Karpas-422 (cell line): ENCODE measurements at regions not wholly inside any gene's neighbourhood (a gene's known extent, or its start where the extent isn't known, plus 50 kb on each side); places are given as distances from the start of the nearest gene placed in this dataset.

ENCODE experiments used
- DNase-seq: peaks from one replicate; pipeline ENCODE4 v3.0.0-alpha.2; 2015
- H2AFZ ChIP-seq: fragments of 200-600 bp; sonication (generic); 2 replicates; pipeline ENCODE4 v1.6.1; 2014; ENCODE audit warnings: antibody characterized with exemption, low read length, mixed read lengths
- H3K27ac ChIP-seq: fragments of 200-600 bp; sonication (generic); 2 replicates; pipeline ENCODE4 v1.5.1; 2014; ENCODE audit warnings: mild to moderate bottlenecking, low read length, moderate library complexity
- H3K27me3 ChIP-seq: fragments of 200-600 bp; sonication (generic); 2 replicates; pipeline ENCODE4 v1.6.1; 2014; ENCODE audit warnings: low read length, mixed read lengths
- H3K36me3 ChIP-seq: fragments of 200-600 bp; sonication (generic); 2 replicates; pipeline ENCODE4 v1.6.1; 2014; ENCODE audit warnings: low read length, mixed read lengths; ENCODE audit not compliant: insufficient read depth
- H3K4me1 ChIP-seq: fragments of 200-600 bp; sonication (generic); 2 replicates; pipeline ENCODE4 v1.6.1; 2014; ENCODE audit warnings: mild to moderate bottlenecking, low read length, mixed read lengths
- H3K4me2 ChIP-seq: fragments of 200-600 bp; sonication (generic); 2 replicates; pipeline ENCODE4 v1.6.1; 2014; ENCODE audit warnings: low read length, low read depth, mild to moderate bottlenecking; ENCODE audit not compliant: poor library complexity, severe bottlenecking
- H3K4me3 ChIP-seq: fragments of 200-600 bp; sonication (generic); 2 replicates; pipeline ENCODE4 v1.5.1; 2014; ENCODE audit warnings: mild to moderate bottlenecking, antibody characterized with exemption, low read length, mixed read lengths
- H3K79me2 ChIP-seq: fragments of 200-600 bp; sonication (generic); 2 replicates; pipeline ENCODE4 v1.6.1; 2014; ENCODE audit warnings: mild to moderate bottlenecking, low read length, mixed read lengths
- H3K9ac ChIP-seq: fragments of 200-600 bp; sonication (generic); 2 replicates; pipeline ENCODE4 v1.6.0; 2014; ENCODE audit warnings: low read length
- H3K9me2 ChIP-seq: fragments of 200-600 bp; sonication (generic), shearing (Covaris generic); replicated peaks from 2 replicates; pipeline ENCODE4 v1.6.0; 2014; ENCODE audit warnings: mild to moderate bottlenecking, low read length, moderate library complexity; ENCODE audit not compliant: insufficient read depth
- H3K9me3 ChIP-seq: fragments of 300-700, 200-600 bp; sonication (generic); 2 replicates; pipeline ENCODE4 v1.6.1; 2014; ENCODE audit warnings: low read length, mixed read lengths
- H4K20me1 ChIP-seq: fragments of 200-600 bp; sonication (generic); 2 replicates; pipeline ENCODE4 v1.6.1; 2014; ENCODE audit warnings: mild to moderate bottlenecking, antibody characterized with exemption, low read length, low read depth; ENCODE audit not compliant: insufficient read depth

- H3K4me1 ChIP-seq, result no peaks in the 10 kb centered on the region
- H3K27ac ChIP-seq, result no peak overlapping the region
- no peak overlapping the region for H3K4me3 ChIP-seq
- no peaks in the 10 kb centered on the region for H3K9me3 ChIP-seq
- no peaks in the 10 kb centered on the region for H3K27me3 ChIP-seq
- H3K4me2 ChIP-seq, result no peak overlapping the region
- no peaks in the 10 kb centered on the region for H3K79me2 ChIP-seq
- H3K9ac ChIP-seq, result no peak overlapping the region
- no peaks in the 10 kb centered on the region for H3K9me2 ChIP-seq
- H4K20me1 ChIP-seq, result no peaks in the 10 kb centered on the region
- H3K36me3 ChIP-seq, result no peaks in the 10 kb centered on the region
- no peak overlapping the region for H2AFZ ChIP-seq
- DNase-seq, result no peak
Observed at GRCh38 chr15:48052946-48053345, 67.8 kb upstream of the SLC24A5 start.

DNA sequence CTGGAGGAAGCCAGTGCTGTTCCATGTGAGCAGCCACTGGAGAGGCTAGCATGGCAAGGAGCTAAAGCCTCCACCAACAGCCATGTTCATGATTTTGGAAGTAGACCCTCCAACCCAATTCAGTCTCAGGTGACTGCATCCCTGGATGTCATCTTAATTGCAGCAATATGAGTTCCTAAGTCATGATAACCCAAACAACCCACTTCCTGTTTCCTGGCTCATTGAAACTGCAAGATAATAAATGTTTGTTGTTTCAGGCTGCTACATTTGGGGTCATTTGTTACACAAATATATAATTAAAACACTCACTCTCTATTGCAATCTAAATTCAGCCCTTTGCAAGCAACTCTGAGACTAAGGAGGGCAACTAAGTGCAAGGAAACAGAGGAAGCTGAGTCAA, 62.4 kb upstream of the SLC24A5 start:
- H3K4me2 ChIP-seq, result no peak overlapping the region
- H3K27me3 ChIP-seq, result 0 out of 2 replicates have a peak, but pooled peaks cover 2% of the 10 kb centered on the region
- H3K9me2 ChIP-seq, result no peaks in the 10 kb centered on the region
- no peaks in the 10 kb centered on the region for H4K20me1 ChIP-seq
- no peaks in the 10 kb centered on the region for H3K9me3 ChIP-seq
- H3K4me1 ChIP-seq, result no peaks in the 10 kb centered on the region
- no peak overlapping the region for H3K9ac ChIP-seq
- H2AFZ ChIP-seq, result no peak overlapping the region
- H3K27ac ChIP-seq, result no peak overlapping the region
- no peaks in the 10 kb centered on the region for H3K79me2 ChIP-seq
- H3K4me3 ChIP-seq, result no peak overlapping the region
- DNase-seq, result no peak
- no peaks in the 10 kb centered on the region for H3K36me3 ChIP-seq

DNA sequence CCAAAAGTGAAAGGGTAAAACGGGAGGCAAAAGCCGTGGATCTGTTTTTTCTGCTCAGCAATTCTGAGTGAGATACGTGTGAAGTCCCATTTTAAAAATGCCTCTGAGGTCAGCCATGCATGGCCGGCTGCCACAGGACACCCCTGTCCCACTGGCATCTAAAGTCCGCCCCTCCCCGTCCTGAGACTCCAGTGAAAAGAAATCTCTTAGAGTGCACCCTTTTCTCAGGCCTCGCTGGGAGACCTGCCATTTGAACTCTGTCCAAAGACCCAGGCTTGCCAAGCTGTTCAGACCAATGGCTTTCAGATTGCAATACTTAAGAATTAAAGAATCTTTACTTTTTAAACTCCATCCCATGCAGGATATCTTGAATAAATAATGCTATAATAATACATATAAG, 61.0 kb upstream of the SLC24A5 start:
- Histone ChIP-seq H3K4me3 (no peak overlapping the region), H3K9ac (no peak overlapping the region)

DNA sequence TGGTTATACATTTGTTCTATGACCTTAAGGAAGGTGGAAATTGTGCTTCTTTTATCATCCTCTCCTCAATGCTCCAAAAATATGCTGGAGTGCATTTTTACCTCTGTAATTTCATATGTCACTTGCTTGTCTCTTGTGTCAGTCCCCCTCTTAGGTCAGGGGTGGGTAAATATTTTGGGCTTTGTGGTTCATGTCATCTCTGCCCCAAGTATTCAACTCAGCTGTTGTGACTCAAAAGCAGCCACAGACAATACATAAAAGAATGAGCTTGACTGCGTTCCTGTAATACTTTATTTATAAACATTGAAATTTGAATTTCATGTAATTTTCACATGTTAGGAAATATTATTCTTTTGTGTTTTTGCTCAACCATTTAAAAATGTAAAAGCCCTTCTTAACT, 60.4 kb upstream of the SLC24A5 start:
- no peak overlapping the region for H2AFZ ChIP-seq
- no peak overlapping the region for H3K9ac ChIP-seq
- no peaks in the 10 kb centered on the region for H3K79me2 ChIP-seq
- H3K27me3 ChIP-seq, result 0 out of 2 replicates have a peak, but pooled peaks cover 3% of the 10 kb centered on the region
- H3K4me3 ChIP-seq, result no peak overlapping the region
- H3K27ac ChIP-seq, result no peak overlapping the region
- no peaks in the 10 kb centered on the region for H3K4me1 ChIP-seq
- H4K20me1 ChIP-seq, result no peaks in the 10 kb centered on the region
- H3K4me2 ChIP-seq, result no peak overlapping the region
- H3K36me3 ChIP-seq, result no peaks in the 10 kb centered on the region
- no peaks in the 10 kb centered on the region for H3K9me3 ChIP-seq
- DNase-seq, result no peak
- H3K9me2 ChIP-seq, result no peaks in the 10 kb centered on the region

More for the DNA sequence above, 61.0 kb upstream of the SLC24A5 start:
- no peaks in the 10 kb centered on the region for H3K36me3 ChIP-seq
- no peak overlapping the region for H3K4me2 ChIP-seq
- H2AFZ ChIP-seq, result no peak overlapping the region
- no peaks in the 10 kb centered on the region for H3K9me3 ChIP-seq
- DNase-seq, result no peak
- H3K79me2 ChIP-seq, result no peaks in the 10 kb centered on the region
- no peaks in the 10 kb centered on the region for H4K20me1 ChIP-seq
- H3K4me1 ChIP-seq, result no peaks in the 10 kb centered on the region
- no peak overlapping the region for H3K27ac ChIP-seq
- H3K9me2 ChIP-seq, result no peaks in the 10 kb centered on the region
- 0 out of 2 replicates have a peak, but pooled peaks cover 3% of the 10 kb centered on the region for H3K27me3 ChIP-seq

GRCh38 chr15:48061605-48062004, 59.2 kb upstream of the SLC24A5 start:
- no peak overlapping the region for H3K4me3 ChIP-seq
- no peak for DNase-seq
- no peak overlapping the region for H3K9ac ChIP-seq
- no peak overlapping the region for H2AFZ ChIP-seq
- H3K4me2 ChIP-seq, result no peak overlapping the region
- no peaks in the 10 kb centered on the region for H3K9me2 ChIP-seq
- no peaks in the 10 kb centered on the region for H3K4me1 ChIP-seq
- no peaks in the 10 kb centered on the region for H3K9me3 ChIP-seq
- no peak overlapping the region for H3K27ac ChIP-seq
- no peaks in the 10 kb centered on the region for H3K36me3 ChIP-seq
- H3K27me3 ChIP-seq, result 0 out of 2 replicates have a peak, but pooled peaks cover 3% of the 10 kb centered on the region
- no peaks in the 10 kb centered on the region for H3K79me2 ChIP-seq
- H4K20me1 ChIP-seq, result no peaks in the 10 kb centered on the region

- H3K27ac ChIP-seq, result no peak overlapping the region
- no peaks in the 10 kb centered on the region for H3K9me3 ChIP-seq
- 0 out of 2 replicates have a peak, but pooled peaks cover 3% of the 10 kb centered on the region for H3K27me3 ChIP-seq
- no peak for DNase-seq
- H3K4me3 ChIP-seq, result no peak overlapping the region
- H3K9ac ChIP-seq, result no peak overlapping the region
- no peaks in the 10 kb centered on the region for H3K9me2 ChIP-seq
- no peaks in the 10 kb centered on the region for H3K36me3 ChIP-seq
- H3K79me2 ChIP-seq, result no peaks in the 10 kb centered on the region
- H4K20me1 ChIP-seq, result no peaks in the 10 kb centered on the region
- no peaks in the 10 kb centered on the region for H3K4me1 ChIP-seq
- no peak overlapping the region for H3K4me2 ChIP-seq
- H2AFZ ChIP-seq, result no peak overlapping the region
Observed at GRCh38 chr15:48062148-48062872, 58.5 kb upstream of the SLC24A5 start.

DNA sequence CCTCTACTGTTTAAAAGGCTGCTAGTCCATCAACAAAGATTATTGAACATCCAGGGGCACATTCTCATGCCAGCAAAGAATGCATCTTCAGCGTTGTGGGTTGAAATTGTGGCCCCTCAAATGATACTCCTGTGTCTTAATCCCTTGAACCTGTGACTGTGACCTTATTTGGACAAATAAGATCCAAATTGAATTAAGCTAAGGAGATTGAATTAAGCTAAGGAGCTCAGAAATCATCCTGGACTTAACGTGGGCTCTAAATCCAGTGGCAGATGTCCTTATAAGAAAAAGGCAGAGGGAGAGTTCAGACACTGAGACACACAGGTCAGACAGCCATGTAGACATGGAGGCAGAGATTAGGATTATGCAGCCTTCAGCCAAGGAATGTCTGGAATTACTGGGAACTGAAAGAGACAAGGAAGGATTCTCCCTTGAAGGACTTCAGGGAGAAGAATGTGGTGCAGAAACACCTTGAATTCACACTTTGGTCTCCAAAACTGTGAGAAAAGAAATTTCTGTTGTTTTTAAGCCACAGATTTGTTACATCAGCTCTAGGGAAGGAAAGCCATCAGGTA, 57.3 kb upstream of the SLC24A5 start:
- H3K4me1 ChIP-seq, result no peaks in the 10 kb centered on the region
- no peak overlapping the region for H3K27ac ChIP-seq
- no peak overlapping the region for H3K4me2 ChIP-seq
- no peaks in the 10 kb centered on the region for H3K9me2 ChIP-seq
- no peak overlapping the region for H3K4me3 ChIP-seq
- no peak overlapping the region for H3K9ac ChIP-seq
- H3K36me3 ChIP-seq, result no peaks in the 10 kb centered on the region
- H3K79me2 ChIP-seq, result no peaks in the 10 kb centered on the region
- no peaks in the 10 kb centered on the region for H4K20me1 ChIP-seq
- H3K27me3 ChIP-seq, result 0 out of 2 replicates have a peak, but pooled peaks cover 5% of the 10 kb centered on the region
- DNase-seq, result no peak
- no peak overlapping the region for H2AFZ ChIP-seq
- H3K9me3 ChIP-seq, result no peaks in the 10 kb centered on the region

DNA sequence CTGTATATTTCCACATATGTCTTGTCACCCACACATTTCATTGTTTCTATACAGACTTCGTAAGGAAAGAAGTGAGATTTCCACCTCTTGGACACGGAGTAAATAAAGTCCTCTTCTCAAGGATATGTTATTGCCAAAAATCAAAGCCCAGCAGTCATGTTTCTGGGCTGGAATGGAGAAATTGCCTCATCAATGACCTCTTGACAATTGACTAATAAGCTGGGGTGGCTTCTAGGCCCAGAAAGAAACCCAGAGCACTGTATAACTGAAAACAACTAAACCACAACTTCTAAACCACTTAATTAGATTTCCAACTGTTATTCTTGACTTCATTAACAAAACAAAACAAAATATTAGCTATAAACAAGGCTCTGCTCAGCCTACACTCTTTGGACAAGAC, 56.4 kb upstream of the SLC24A5 start:
- H3K9me2 ChIP-seq, result no peaks in the 10 kb centered on the region
- H3K27ac ChIP-seq, result no peak overlapping the region
- no peaks in the 10 kb centered on the region for H4K20me1 ChIP-seq
- no peaks in the 10 kb centered on the region for H3K9me3 ChIP-seq
- no peaks in the 10 kb centered on the region for H3K36me3 ChIP-seq
- 0 out of 2 replicates have a peak, but pooled peaks cover 5% of the 10 kb centered on the region for H3K27me3 ChIP-seq
- no peak overlapping the region for H3K4me3 ChIP-seq
- H3K4me2 ChIP-seq, result no peak overlapping the region
- no peaks in the 10 kb centered on the region for H3K4me1 ChIP-seq
- no peaks in the 10 kb centered on the region for H3K79me2 ChIP-seq
- DNase-seq, result no peak
- no peak overlapping the region for H2AFZ ChIP-seq
- no peak overlapping the region for H3K9ac ChIP-seq
